ENCODE measurements at regions not wholly inside any gene's neighbourhood (a gene's known extent, or its start where the extent isn't known, plus 50 kb on each side); places are given as distances from the start of the nearest gene placed in this dataset.
"Not testable (repeated sequence)": the region's sequence is repeated elsewhere in the genome, so short reads cannot be mapped to it uniquely, and the experiment has no call there.

GRCh38 chr10:130708465-130709070 lies 572.4 kb downstream of the GLRX3 start:
- no peak for DNase-seq

DNA sequence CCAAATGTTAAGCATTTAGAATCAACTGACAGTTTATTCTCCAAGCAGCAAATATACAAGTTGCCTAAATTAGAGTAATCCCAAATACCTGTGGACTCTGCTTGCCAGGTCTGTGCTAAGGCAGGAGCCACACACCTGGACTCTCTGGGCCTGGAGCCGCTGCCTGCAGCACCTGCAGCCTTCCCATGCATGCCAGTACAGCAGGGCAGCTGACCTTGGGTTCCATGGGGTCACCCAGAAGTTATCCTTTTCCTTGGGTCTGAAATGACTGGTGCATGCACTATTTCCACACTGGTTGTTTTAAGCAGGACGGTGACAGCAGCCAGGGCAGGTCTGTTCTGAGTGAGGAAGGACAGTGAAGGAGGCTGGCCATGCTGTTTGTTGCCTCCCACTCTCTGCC lies 573.2 kb downstream of the GLRX3 start:
- DNase-seq: no peak

DNA sequence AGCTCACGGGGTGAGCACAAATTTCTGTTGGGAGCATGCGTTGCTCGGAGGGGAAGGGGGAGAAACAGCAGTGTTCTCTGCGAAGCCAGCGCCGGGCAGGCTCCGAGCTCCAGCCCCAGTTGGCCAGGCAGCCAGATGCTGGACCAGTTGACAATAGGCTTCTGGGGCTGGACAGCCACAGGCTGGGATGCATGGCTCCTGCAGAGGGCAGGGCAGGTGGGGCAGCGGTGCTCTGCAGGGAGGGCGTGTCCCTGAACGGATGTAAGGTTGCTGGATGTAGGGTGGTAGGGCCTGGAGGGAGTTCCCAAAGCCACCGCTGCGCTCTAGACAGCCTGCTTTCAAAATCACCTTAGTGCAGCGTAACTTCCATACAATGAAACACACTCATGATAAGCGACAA lies 574.9 kb downstream of the GLRX3 start:
- no peak for DNase-seq

DNA sequence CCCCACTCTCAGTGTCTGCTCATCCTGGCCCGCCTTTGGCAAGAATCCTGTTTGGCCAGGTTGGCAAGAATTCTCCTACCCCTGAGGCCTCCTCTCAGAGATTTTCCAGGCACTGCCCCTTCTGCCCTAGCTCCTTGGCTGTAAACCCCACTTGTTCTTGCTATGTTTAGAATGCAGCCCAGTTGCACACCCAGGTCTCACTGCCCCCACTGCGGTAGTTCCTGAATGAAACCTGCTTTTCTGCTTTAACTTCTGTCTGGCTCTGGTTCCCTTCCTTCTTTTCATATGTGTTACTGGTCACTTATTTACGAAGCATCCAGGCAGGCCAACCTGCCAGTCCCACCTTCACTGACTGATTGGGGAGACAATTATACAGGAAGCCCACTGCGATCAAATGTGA lies 576.9 kb downstream of the GLRX3 start:
- DNase-seq: no peak

DNA sequence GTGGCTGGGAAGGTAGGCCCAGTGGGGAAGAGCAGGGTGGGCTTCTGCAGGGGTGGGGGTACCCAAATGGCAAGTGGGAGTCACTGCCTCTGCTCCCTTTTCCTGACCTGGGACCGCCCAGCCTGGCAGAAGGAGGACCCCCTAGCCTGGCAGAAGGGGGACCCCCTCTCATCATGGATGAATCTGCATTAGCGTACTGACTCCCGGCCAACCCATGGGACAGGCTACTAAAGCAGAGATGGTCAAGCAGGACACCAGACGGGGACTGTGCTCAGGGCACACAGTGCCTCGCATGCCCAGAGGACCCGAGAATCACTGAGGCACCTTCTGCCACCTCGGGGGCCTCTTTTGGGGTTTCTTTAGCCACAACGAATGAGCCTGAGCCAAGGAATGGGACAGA lies 577.5 kb downstream of the GLRX3 start:
- no peak for DNase-seq

- DNase-seq: no peak
Measured at GRCh38 chr10:130714742-130715467, 578.7 kb downstream of the GLRX3 start.

DNA sequence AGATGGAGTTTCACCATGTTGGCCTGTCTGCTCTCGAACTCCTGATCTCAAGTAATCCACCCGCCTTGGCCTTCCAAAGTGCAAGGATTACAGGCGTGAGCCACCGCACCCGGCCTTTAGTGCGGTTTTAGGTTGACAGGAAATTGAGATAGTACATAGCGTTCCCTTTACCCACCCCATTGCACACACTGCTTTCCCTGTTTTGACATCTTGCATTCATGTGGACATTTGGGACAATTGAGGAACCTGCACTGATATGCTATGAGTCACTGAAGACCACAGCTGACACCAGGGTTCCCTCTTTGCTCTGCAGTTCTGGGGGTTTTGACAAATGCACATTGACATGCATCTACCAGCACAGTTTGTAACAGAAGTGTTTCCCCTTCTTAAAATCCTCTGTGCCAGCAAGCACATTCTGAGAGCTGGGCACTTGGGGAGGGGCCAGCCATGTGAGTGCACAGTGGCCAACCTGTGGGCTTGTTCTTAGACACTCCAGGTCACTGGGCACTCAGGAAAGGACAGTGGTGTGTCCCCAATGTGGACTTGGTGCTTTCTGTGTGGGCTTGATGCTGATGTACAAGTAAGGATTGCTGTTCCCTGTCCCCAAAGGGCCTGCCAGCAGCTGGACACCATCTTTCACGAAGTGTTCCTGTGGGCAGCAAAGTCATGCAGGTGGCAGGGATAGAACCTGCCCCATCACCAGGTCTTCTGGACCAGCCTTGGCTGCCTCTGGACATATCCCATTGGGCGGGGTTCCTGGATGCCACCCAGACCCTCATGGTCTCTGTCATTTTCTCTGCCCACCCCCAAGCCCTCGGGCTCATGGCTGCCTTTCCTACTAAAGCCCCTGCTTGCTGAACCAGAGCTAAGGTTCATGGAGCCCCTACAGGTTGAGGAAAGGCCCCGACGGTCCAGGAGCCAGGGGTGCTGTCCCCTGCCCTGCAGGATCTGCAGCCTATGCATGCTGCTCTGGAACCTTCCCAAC lies 579.8 kb downstream of the GLRX3 start:
- no peak for DNase-seq

GRCh38 chr10:130717083-130717482 lies 580.9 kb downstream of the GLRX3 start:
- DNase-seq: no peak

GRCh38 chr10:130718744-130719447 lies 582.7 kb downstream of the GLRX3 start:
- not testable (repeated sequence) for DNase-seq

DNA sequence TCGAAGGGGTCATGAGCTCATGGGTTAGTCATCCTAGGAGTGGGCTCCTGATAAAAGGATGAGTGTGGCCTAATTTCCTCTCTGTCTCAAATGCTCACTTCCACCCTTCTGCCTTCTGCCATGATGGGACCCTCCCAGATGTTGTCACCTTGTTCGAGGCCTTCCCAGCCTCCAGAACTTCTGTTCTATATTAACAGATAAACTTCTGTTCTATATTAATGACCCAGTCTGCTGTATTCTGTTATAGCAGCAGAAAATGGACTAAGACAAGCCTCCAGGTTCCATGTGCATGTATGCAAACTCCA lies 583.2 kb downstream of the GLRX3 start:
- DNase-seq: no peak

DNA sequence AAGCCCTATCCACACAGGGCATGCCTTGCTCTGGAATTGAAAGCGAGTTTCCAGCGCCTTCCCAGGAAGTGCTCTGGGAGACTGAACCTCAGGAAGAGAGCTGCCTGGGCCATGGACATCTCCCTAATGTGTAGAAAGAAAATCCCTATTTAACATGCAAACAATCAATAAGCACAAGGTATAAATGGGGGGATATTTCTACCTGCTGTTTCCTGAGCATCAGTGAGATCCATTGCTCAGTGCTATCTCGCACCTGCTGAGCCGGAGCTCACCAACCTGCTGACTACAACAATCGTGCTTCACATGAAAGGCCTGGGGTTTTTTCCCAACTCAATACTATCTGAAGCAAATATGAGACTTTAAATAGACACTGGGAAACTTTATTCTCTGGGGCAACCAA lies 584.0 kb downstream of the GLRX3 start:
- no peak for DNase-seq

GRCh38 chr10:130721971-130722370 lies 585.8 kb downstream of the GLRX3 start:
- no peak for DNase-seq

DNA sequence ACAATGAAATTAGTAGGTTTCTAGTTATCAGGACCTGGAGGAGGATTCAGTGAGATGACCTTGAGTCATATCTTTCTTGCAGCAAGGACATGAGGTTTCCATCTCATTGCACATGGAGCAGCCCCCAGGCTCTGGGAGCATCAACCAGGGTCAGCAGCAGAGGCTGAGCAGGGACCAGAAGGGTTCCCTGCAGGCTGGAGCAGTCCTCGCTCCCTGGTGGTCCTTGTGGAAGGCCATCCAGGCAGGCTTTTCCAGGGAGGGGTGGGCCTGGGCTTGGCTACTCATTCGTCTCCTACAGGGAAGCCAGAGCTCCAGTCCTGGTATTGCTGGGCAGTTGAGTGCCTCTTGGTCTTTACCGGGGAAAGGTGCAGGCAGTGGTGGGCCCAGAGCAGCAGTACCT lies 587.5 kb downstream of the GLRX3 start:
- no peak for DNase-seq

DNA sequence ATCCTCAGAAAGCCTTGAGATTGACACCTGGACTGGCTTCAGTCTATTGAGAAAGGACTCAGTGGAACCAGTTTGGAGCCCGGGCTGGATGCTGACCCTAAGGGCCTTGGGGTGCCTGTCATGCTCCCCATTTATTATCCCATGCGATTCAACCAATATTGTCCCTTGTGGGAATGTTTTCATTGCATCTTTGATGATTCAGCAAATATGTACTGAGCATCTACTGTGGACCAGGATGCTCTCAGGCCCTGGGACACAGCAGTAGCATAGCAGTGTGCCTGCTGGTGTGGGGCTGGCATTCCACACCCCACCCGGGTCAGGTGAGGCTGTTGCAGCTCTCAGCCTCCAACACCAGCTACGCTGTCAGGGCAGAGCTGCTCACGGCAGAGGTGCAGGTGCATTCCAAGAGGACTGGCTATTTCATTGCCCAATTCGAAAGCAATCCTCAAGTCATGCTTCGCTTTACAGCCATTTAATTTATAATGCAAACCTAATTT lies 586.0 kb downstream of the TCERG1L start:
- DNase-seq: no peak

GRCh38 chr10:130726996-130727725 lies 584.4 kb downstream of the TCERG1L start:
- no peak for DNase-seq

DNA sequence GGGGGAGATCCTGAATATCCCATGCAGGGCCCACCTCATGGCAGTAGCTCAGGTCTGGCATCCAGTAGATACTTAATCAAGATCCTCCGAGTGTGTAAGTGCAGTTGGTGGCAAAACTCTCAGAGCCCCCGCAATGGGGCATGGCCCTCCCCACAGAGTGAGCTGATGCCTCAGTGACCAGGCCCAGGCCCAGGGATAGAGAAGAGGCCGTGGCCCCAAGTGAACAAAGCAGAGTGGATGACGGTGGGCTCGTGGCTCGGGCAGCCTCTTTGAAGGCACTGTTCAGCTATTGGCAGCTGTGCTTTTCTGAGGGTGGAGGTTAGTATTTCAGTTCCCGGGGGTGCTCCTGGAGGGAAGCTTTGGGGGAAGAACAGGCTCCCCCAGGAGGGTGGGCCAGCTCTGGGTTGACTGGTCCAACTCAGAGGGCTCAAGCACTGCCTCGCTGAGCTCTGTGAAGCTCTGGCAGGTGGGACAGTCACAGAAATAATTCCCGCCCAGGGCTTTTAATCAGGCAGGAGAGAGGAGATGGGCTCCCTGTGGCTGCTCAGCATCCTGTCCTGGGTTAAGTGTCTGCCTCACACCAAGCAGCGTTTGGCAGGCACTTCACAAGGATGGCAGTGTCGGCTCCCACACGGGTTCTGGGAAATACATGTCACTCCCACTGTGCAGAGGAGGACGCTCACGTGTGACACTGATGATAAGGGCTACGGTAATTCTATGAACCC lies 583.6 kb downstream of the TCERG1L start:
- DNase-seq: no peak

- DNase-seq: no peak
Measured at GRCh38 chr10:130728531-130729215, 582.8 kb downstream of the TCERG1L start.

GRCh38 chr10:130729876-130730275 lies 581.6 kb downstream of the TCERG1L start:
- no peak for DNase-seq

- DNase-seq: no peak
Measured at GRCh38 chr10:130737186-130737585, 574.3 kb downstream of the TCERG1L start.

- DNase-seq: no peak
Measured at GRCh38 chr10:130737621-130738020, 573.9 kb downstream of the TCERG1L start.
